ENCODE measurements at regions not wholly inside any gene's neighbourhood (a gene's known extent, or its start where the extent isn't known, plus 50 kb on each side); places are given as distances from the start of the nearest gene placed in this dataset.

- Histone ChIP-seq H3K9me3 (ENCODE audit: severe bottlenecking) (no peaks in the 10 kb centered on the region), H3K27ac (ENCODE audit: poor library complexity, severe bottlenecking) (no peak overlapping the region), H3K4me3 (ENCODE audit: severe bottlenecking) (no peak overlapping the region), H3K36me3 (ENCODE audit: low read depth) (no peaks in the 10 kb centered on the region), H3K4me1 (ENCODE audit: insufficient read depth, poor library complexity, severe bottlenecking) (no peaks in the 10 kb centered on the region), H3K27me3 (ENCODE audit: insufficient read depth, poor library complexity, severe bottlenecking) (no peaks in the 10 kb centered on the region)
- peak; percentile 57; the same call in 1 of the 3 replicates for ATAC-seq (ENCODE audit: low read depth)
- no peak for DNase-seq (ENCODE audit: low spot score)
- TF ChIP-seq, protein P1, sequence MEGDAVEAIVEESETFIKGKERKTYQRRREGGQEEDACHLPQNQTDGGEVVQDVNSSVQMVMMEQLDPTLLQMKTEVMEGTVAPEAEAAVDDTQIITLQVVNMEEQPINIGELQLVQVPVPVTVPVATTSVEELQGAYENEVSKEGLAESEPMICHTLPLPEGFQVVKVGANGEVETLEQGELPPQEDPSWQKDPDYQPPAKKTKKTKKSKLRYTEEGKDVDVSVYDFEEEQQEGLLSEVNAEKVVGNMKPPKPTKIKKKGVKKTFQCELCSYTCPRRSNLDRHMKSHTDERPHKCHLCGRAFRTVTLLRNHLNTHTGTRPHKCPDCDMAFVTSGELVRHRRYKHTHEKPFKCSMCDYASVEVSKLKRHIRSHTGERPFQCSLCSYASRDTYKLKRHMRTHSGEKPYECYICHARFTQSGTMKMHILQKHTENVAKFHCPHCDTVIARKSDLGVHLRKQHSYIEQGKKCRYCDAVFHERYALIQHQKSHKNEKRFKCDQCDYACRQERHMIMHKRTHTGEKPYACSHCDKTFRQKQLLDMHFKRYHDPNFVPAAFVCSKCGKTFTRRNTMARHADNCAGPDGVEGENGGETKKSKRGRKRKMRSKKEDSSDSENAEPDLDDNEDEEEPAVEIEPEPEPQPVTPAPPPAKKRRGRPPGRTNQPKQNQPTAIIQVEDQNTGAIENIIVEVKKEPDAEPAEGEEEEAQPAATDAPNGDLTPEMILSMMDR (IDR thresholded peaks at IDR 0.05; ENCODE audit: poor library complexity, severe bottlenecking): peak; percentile 89
These were observed 77.3 kb upstream of the UPP2 start for GRCh38 chr2:158024288-158024898.

DNA sequence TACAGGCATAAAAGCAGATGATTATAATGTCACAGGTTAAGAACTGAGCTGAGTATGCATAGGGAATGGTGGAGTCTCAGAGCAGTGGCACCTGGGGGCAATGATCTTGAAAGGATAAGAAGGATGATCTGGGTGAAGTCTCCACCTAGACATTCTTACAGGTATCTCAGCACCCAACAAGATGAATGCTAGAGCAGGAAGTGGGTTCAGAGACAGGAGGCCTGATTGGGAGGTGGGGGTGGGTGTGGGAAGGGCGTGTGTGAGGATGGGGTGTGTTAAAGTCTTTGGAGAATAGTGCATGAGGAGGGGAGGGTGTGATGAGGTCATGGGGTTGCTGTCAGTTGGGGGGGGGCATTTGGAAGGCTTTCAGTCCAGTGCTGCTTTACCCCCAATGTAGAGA is 78.8 kb upstream of the UPP2 start:
- no peak for ATAC-seq (ENCODE audit: low read depth)
- Histone ChIP-seq H3K27ac (ENCODE audit: poor library complexity, severe bottlenecking) (no peak overlapping the region), H3K27me3 (ENCODE audit: insufficient read depth, poor library complexity, severe bottlenecking) (no peaks in the 10 kb centered on the region), H3K4me3 (ENCODE audit: severe bottlenecking) (no peak overlapping the region), H3K9me3 (ENCODE audit: severe bottlenecking) (no peaks in the 10 kb centered on the region), H3K36me3 (ENCODE audit: low read depth) (no peaks in the 10 kb centered on the region), H3K4me1 (ENCODE audit: insufficient read depth, poor library complexity, severe bottlenecking) (no peaks in the 10 kb centered on the region)
- DNase-seq (ENCODE audit: low spot score): no peak
- TF ChIP-seq, protein P1 (IDR thresholded peaks at IDR 0.05; ENCODE audit: poor library complexity, severe bottlenecking): no peak

DNA sequence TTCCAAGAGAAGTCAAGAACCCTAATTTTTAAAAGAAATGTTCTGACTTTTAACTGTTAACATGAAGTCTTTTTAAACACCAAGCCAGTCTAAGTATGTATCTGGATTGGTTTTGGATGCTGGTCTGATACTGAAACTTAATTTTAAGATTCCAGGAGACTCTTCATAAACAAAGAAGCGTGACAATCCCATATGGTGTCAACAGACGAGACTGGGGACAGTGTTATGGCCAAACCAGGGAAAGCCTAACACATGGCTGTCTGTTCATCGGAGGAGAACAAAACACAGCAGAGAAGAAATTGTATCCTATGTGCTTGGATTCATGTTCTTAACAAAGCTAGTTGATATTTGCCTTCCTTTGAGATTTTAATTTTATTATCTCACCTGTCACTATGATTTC is 80.5 kb upstream of the UPP2 start:
- H3K4me3 ChIP-seq (ENCODE audit: severe bottlenecking): no peak overlapping the region
- TF ChIP-seq, protein P1 (IDR thresholded peaks at IDR 0.05; ENCODE audit: poor library complexity, severe bottlenecking): no peak
- no peaks in the 10 kb centered on the region for H3K36me3 ChIP-seq (ENCODE audit: low read depth)
- no peaks in the 10 kb centered on the region for H3K9me3 ChIP-seq (ENCODE audit: severe bottlenecking)
- ATAC-seq (ENCODE audit: low read depth) (no peak), DNase-seq (ENCODE audit: low spot score) (no peak)
- no peaks in the 10 kb centered on the region for H3K27me3 ChIP-seq (ENCODE audit: insufficient read depth, poor library complexity, severe bottlenecking)
- no peaks in the 10 kb centered on the region for H3K4me1 ChIP-seq (ENCODE audit: insufficient read depth, poor library complexity, severe bottlenecking)
- H3K27ac ChIP-seq (ENCODE audit: poor library complexity, severe bottlenecking): no peak overlapping the region

DNA sequence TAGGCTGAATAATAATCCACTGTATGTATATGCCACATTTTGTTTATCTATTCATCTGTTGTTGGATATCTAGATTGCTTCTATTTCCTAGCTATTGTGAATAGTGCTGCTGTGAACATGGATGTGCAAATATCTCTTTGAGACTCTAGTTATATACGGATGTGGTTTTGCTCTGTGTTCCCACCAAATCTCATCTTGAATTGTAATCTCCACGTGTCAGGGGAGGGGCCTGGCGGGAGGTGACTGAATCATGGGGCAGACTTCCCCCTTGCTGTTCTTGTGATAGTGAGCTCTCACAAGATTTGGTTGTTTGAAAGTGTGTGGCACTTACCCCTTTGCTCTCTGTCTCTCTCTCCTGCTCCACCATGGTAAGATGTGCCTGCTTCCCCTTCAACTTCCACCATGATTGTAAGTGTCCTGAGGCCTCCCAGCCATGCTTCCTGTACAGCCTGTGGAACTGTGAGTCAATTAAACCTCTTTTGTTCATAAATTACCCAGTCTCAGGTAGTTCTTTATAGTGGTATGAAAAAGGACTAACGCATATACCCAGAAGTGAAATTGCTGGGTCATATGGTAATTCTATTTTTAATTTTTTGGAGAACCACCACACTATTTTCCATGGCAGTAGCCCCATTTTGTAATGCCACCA is 86.1 kb upstream of the UPP2 start:
- TF ChIP-seq, protein P1 (IDR thresholded peaks at IDR 0.05; ENCODE audit: poor library complexity, severe bottlenecking): no peak
- DNase-seq (ENCODE audit: low spot score) (no peak), ATAC-seq (ENCODE audit: low read depth) (no peak)
- H3K4me1 ChIP-seq (ENCODE audit: insufficient read depth, poor library complexity, severe bottlenecking): peaks cover 14% of the 10 kb centered on the region
- H3K27ac ChIP-seq (ENCODE audit: poor library complexity, severe bottlenecking): no peak overlapping the region
- H3K9me3 ChIP-seq (ENCODE audit: severe bottlenecking): no peaks in the 10 kb centered on the region
- no peaks in the 10 kb centered on the region for H3K36me3 ChIP-seq (ENCODE audit: low read depth)
- no peaks in the 10 kb centered on the region for H3K27me3 ChIP-seq (ENCODE audit: insufficient read depth, poor library complexity, severe bottlenecking)
- H3K4me3 ChIP-seq (ENCODE audit: severe bottlenecking): no peak overlapping the region

DNA sequence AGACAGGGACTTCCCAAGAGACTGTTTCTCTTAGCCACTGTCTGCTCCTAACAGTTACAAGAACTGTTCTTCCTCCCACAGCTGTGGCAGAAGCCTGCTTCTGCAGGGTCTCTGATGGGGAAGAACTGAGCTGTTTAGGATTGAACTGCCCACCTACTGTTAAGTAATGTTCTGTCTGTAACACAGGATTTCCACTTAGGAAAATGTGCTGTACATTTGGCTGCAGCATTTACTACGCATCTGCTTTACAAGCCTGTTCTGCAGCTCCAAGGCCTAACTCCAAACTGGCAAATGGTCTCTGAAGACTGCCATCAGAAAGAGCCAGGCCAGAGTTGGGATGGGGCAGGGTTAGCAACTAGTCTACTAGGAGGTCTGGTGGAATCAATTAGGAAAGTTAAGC is 87.8 kb upstream of the UPP2 start:
- H3K4me3 ChIP-seq (ENCODE audit: severe bottlenecking): no peak overlapping the region
- H3K27me3 ChIP-seq (ENCODE audit: insufficient read depth, poor library complexity, severe bottlenecking): no peaks in the 10 kb centered on the region
- no peak overlapping the region for H3K27ac ChIP-seq (ENCODE audit: poor library complexity, severe bottlenecking)
- TF ChIP-seq, protein P1 (IDR thresholded peaks at IDR 0.05; ENCODE audit: poor library complexity, severe bottlenecking): no peak
- H3K4me1 ChIP-seq (ENCODE audit: insufficient read depth, poor library complexity, severe bottlenecking): peaks cover 14% of the 10 kb centered on the region
- no peaks in the 10 kb centered on the region for H3K9me3 ChIP-seq (ENCODE audit: severe bottlenecking)
- H3K36me3 ChIP-seq (ENCODE audit: low read depth): no peaks in the 10 kb centered on the region
- ATAC-seq (ENCODE audit: low read depth) (no peak), DNase-seq (ENCODE audit: low spot score) (no peak)
